GM19463 (cell line): ENCODE measurements at regions not wholly inside any gene's neighbourhood (a gene's known extent, or its start where the extent isn't known, plus 50 kb on each side); places are given as distances from the start of the nearest gene placed in this dataset.
"Not testable (repeated sequence)": the region's sequence is repeated elsewhere in the genome, so short reads cannot be mapped to it uniquely, and the experiment has no call there.

Source experiments
- ATAC-seq: cut with Tn5 transposase; IDR thresholded peaks from one replicate; pipeline ENCODE4 v1.9.1; 2021; ENCODE audit warnings: mild to moderate bottlenecking, moderate library complexity; ENCODE audit not compliant: unreplicated experiment

- no peak for ATAC-seq
These were observed 146.2 kb downstream of the NFKBIZ start for GRCh38 chr3:101995371-101996046.

DNA sequence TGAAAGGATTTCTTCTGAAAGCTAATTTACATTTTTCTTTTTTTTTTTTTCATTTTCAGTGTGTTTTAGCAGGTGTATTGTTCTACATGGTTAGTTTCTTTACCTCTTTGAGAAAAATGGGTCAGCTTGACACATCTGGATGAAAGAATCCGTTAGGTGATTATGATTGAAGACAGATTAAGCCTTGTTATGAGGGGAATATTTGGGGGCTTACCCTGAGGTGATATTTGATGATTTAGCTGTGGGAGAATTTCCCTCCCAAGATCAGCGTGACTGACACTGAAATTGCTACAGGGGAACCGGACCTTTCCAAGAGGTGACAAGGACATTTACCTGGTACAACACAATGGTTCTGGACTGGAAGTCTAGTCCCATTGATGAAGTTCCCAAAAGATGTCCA is 147.5 kb downstream of the NFKBIZ start:
- peak; percentile 42 for ATAC-seq

DNA sequence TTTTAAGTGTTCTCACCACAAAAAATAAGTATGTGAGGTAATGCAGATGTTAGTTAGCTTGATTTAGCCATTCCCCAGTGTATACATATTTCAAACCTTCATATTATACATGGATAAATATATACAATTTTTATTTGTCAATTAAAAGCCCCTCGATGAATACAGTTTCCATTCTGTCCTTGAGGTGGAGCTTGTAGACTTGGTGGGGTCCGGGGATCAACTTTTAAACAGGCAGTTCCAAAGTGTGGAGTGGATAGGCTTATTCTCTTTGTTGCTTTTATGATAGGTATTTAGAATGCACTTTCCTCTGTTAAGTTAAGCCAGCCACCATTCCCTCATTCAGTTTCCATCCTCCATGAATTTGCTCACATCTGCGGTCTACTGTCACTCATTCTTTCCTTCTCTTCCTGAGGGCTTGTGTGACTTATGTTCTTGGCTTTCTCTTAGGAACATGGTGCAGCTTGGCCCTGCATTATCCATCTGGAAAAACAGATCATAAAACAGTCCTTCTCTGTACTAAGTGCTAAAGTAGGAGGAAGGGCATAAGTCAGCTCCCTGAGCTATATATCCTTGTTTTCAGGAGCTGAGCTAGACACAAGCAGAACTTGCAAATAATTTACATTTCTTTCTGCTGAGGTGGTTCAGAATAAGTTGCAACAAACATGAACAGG is 149.1 kb downstream of the NFKBIZ start:
- ATAC-seq = no peak

GRCh38 chr3:101999177-101999779 is 150.0 kb downstream of the NFKBIZ start:
- peak; percentile 35 for ATAC-seq

DNA sequence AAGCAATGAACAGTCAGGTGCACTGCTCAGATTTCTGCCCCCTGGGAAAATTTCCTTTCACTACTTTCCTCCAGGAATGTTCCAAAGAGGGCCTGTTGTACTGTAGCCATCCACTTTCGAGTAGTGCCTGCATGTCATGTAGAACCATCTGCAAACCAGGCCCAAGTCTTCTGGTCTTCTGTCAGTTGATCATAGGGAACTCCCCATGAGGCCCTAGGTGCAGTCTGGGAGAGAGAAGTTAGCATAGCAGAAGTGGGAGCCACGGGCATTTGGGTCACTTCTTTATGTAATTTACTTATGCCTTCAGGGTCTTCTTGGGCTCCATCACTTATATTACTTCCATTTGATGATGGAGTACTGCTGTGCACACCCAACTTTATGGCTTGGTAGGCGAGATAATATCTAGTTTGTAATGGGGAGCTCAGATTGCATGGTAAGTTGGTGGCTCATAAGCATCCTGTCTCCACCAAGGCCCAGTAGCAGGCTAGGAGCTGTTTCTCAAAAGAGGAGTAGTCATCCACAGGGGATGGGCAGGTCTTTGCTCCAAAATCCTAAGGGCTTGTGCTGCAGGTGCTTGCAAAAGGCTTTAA is 151.4 kb downstream of the NFKBIZ start:
- ATAC-seq = no peak

GRCh38 chr3:102002056-102002455 is 152.7 kb downstream of the NFKBIZ start:
- ATAC-seq = no peak

GRCh38 chr3:102004561-102004960 is 155.2 kb downstream of the NFKBIZ start:
- no peak for ATAC-seq

DNA sequence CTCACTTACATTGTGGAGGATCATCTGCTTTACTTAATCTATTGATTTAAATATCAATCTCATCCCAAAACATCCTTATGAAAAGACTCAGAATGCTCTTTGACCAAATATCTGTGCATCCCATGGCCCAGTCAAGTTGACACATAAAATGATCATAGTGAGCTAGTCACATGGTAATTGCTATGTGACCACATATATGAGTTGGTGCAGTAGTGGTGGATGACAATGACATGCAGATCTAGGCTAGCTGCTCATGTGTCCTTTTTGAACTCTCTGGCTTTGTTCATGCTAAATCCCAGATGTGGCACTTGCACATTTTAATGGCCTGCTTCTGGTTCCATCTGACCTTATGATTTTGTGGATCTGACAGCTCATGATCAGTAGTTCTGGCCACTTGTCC is 156.2 kb downstream of the NFKBIZ start:
- ATAC-seq = no peak

- ATAC-seq = no peak
These were observed 157.6 kb downstream of the NFKBIZ start for GRCh38 chr3:102006812-102007485.

DNA sequence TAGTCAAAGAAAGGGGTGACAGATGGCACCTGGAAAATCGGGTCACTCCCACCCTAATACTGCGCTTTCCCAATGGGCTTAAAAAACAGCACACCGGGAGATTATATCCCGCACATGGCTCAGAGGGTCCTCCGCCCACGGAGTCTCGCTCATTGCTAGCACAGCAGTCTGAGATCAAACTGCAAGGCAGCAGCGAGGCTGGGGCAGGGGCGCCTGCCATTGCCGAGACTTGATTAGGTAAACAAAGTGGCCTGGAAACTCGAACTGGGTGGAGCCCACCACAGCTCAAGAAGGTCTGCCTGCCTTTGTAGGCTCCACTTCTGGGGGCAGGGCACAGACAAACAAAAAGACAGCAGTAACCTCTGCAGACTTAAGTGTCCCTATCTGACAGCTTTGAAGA is 159.1 kb downstream of the NFKBIZ start:
- not testable (repeated sequence) for ATAC-seq

DNA sequence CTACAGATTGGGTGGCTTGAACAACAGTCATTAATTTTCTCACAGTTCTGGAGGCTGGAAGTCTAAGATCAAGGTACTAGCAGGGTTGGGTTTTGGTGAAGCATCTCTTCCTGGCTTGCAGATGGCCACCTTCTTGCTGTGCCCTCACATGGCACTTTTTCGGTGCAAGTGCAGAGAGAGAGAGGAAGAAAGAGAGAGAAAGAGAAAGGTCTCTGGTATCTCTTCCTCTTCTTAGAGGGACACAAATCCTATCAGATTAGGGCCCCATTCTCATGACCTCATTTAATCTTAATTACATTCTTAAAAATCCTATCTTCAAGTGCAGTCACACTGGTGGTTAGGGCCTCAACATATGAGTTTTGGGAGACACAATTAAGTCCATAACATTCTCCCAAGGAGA is 167.1 kb downstream of the NFKBIZ start:
- ATAC-seq = no peak

DNA sequence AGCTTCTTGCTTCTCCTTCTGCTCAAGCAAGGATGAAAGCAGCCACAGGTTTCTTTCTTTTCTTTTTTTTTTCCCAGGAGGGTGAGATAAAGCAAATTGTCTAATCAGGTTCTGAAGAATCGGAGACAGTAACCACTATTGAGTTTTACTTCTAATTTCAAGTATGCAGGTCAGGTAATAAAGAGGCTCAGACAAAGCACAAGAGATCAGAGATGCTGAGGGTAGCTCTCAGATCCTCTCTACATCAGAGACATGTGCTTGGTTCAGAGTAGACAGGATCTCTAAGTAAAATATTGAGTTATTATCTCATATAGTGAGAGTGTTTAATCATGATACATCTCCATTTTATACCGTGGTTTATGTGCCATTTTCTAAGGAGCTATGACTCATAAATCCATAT is 168.5 kb downstream of the NFKBIZ start:
- peak; percentile 50 for ATAC-seq

- no peak for ATAC-seq
These were observed 169.2 kb downstream of the NFKBIZ start for GRCh38 chr3:102018551-102018950.

GRCh38 chr3:102020735-102021134 is 171.4 kb downstream of the NFKBIZ start:
- no peak for ATAC-seq

DNA sequence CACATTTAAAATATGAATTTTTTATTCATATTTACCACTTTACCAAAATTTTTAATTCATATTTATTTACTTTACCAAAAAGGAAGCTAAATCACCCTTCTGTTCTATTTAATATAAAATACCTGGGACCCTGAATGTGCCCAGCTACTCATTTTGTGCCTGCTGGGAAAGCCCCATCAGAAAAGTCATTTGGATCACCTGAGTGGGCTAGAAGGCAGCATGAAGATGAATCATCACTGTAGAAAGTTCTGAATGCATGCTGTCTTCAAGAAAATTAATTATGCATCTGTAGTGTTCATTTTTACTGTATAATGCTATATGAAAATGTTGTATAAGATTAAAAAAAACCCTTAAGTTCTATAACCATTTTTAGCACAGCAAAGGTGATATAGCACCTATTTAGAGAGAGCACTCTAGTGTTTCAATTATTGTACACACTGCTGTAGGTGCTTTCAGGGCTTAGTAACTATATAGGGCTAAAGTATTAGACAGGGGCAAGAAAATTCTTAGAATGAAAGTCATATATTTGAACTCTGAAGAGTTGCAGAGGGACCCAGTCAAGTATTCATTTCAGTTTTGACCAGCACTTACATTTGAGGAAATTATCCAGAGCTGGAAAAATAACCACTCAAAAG is 175.1 kb downstream of the NFKBIZ start:
- peak; percentile 51 for ATAC-seq

DNA sequence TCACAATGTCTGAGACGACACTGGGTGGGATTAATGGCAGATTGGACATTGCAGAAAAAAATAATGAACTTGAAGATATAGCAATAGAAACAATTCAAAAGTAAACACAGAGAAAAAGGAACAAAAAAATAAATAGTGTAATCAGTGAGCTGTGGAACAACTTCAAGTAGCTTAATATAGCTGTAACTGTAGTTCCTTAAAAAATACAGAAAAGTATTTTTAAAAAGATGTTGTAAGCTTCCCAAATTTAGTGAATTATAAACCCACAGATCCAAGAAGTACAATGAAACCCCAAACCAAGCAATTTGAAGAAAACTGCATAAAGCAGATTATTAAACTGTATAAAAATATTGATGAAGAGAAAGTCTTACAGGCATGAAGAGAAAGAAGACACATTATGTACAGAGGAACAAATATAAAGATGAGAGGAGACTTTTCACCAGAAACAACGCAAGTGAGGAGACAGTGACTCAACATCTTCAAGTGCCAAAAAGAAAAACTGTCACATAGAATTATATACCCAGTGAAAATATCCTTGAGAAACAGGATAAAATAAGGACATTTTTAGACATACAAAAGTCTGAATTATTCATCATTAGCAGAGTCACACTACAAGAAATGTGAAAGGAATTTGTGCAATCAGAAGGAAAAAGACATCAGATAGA is 176.4 kb downstream of the NFKBIZ start:
- no peak for ATAC-seq

DNA sequence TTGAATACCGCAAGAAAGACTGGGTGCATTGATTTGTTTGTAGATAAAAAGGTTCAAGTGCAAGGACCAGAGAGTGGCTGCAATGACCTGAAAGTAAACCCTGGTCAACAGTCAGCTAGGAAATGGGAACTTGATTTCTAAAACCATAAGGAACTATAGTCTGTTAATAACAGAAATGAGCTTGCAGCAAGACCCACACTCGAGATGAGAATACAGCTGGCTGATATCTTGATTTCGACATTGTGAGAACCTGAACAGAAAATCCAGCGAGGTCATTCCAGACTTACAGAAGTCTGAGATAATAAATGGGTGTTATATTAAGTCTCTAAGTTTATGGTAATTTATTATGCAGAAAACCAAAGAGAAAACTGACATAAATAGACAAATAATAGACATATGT is 177.3 kb downstream of the NFKBIZ start:
- ATAC-seq = no peak

- no peak for ATAC-seq
These were observed 181.3 kb downstream of the NFKBIZ start for GRCh38 chr3:102030661-102031060.

- ATAC-seq = no peak
These were observed 182.5 kb downstream of the NFKBIZ start for GRCh38 chr3:102031834-102032233.
